LNCAP (cell line): ENCODE measurements at regions not wholly inside any gene's neighbourhood (a gene's known extent, or its start where the extent isn't known, plus 50 kb on each side); places are given as distances from the start of the nearest gene placed in this dataset.

Source experiments
- CTCF ChIP-seq: fragments of 450-650 bp; IDR thresholded peaks from 2 replicates; pipeline ENCODE4 v1.5.1; 2017; ENCODE audit warnings: mild to moderate bottlenecking

GRCh38 chr6:144696610-144697368 is 411.7 kb downstream of the UTRN start:
- no peak for TF ChIP-seq CTCF

GRCh38 chr6:144697369-144697760 is 412.2 kb downstream of the UTRN start:
- TF ChIP-seq CTCF = no peak

- no peak for TF ChIP-seq CTCF
Observed at GRCh38 chr6:144697801-144698200, 412.7 kb downstream of the UTRN start.

GRCh38 chr6:144702781-144703180 is 417.6 kb downstream of the UTRN start:
- TF ChIP-seq CTCF = no peak

GRCh38 chr6:144710207-144710606 is 425.1 kb downstream of the UTRN start:
- TF ChIP-seq CTCF = no peak

- TF ChIP-seq CTCF = no peak
Observed at GRCh38 chr6:144711661-144712060, 426.5 kb downstream of the UTRN start.

- TF ChIP-seq CTCF = no peak
Observed at GRCh38 chr6:144712541-144712940, 427.4 kb downstream of the UTRN start.
